GM18909 (cell line): ENCODE measurements at regions not wholly inside any gene's neighbourhood (a gene's known extent, or its start where the extent isn't known, plus 50 kb on each side); places are given as distances from the start of the nearest gene placed in this dataset.

Source experiments
- ATAC-seq: cut with Tn5 transposase; IDR thresholded peaks from one replicate; pipeline ENCODE4 v1.9.1; 2021; ENCODE audit warnings: mild to moderate bottlenecking; ENCODE audit not compliant: unreplicated experiment, poor library complexity

DNA sequence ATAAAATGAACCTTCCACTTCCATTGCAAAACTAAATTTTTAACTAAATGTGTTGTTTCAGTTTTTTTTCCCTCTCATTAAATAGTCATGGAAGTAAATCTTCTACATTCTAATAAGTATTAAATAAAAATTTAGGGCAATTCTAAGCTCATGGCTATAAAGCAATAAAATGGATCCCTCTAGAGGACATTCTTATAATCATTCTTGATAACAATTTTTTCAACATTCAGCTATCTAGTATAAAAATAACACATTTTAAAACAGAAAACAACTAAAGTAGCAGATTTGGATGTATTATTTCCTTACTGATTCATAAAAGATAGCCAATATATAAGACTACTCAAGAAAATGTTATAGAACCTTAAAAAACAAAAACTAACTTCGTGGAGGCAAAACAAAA, 393.1 kb downstream of the PLOD2 start:
- ATAC-seq = no peak

DNA sequence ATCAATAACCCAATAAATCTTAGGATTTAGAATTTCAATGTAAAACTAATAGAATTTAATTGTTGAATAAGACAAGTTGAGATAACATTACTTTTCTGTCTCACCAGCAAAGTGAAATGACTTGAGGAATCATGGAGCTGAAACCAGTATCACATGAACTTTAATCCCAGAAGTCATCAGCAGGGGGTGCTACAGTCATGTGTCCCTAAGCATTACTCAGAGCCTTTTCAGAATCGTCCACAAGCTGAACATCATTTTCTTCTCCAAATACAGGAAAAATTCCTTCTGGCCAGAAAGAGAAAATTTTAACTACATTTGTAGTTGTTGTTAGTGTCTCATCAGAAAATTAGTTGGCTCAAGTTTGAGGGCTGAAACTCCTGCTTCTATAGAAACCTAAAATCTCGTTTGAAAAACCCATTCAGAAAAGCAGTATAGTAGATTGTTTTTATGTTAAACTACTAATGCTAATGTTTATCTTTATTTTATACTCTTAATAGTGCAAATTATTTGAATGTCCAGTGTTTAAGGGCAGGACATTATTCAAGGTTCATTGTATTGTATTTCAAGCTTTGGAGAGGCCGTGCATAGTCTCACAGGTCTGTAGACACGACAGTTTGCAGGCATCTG, 384.1 kb downstream of the PLOD2 start:
- peak; percentile 73 for ATAC-seq

- ATAC-seq = no peak
Observed at GRCh38 chr3:145780301-145780700, 380.7 kb downstream of the PLOD2 start.

- no peak for ATAC-seq
Observed at GRCh38 chr3:145785668-145786067, 375.3 kb downstream of the PLOD2 start.

GRCh38 chr3:145798007-145798406, 363.0 kb downstream of the PLOD2 start:
- ATAC-seq = no peak

DNA sequence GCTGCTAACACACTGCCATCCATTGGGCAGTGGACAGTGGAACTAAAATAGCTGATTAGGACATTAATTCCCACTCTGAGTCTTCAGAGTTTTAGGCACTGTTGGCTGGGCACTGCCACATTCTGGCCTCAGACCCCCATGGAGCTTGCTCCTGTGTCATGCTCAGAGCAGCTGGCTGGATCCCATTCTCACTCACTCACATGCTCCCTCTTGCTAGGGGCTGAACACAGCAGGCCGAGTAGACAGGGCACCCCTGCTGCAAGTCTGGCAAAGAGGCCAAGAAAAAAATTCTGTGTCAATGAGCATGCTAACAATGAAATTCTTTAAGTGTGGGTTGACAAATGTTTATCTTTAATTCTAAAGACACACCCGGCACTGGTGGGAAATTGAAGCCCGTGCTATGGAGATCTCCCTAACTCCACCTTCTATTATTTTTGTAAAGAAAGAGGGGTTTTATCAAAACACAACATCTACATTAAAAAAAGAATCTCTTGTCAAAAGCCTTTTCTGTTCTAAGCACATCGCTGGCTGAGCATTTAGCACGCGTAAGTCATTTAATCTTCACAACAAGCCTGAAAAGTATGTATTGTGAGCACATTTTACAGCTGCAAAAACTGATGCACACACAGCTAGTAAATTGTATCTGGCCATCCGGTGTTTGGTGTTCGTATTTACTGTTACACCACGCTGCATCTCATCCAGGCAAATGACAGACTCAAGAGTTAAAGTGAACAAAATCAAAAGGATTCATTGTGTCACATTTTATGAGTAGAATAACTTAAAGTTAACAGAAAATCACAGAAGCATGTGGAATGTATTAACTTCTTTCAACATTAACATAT, 362.1 kb downstream of the PLOD2 start:
- ATAC-seq = no peak

GRCh38 chr3:145801696-145802095, 359.3 kb downstream of the PLOD2 start:
- ATAC-seq = no peak

GRCh38 chr3:145807990-145808389, 353.0 kb downstream of the PLOD2 start:
- ATAC-seq = no peak

DNA sequence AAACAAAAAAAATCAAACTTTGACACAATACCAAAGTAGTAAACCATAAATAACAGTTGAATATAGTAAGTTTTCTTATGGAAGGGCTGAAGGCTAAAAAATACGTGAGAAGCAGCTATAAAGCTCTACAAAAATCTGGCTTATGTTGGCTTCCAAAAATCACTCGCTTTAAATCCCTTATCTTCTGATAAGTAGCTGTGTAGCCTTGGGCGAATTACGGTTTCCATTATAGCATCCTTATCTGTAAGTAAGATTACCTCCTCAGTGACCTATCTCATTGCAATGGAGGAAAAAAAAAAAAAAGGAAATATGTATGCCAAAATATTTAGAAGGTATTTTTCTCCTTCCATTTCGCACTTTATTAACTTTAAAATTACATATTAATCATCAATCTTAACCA, 348.6 kb downstream of the PLOD2 start:
- no peak for ATAC-seq

DNA sequence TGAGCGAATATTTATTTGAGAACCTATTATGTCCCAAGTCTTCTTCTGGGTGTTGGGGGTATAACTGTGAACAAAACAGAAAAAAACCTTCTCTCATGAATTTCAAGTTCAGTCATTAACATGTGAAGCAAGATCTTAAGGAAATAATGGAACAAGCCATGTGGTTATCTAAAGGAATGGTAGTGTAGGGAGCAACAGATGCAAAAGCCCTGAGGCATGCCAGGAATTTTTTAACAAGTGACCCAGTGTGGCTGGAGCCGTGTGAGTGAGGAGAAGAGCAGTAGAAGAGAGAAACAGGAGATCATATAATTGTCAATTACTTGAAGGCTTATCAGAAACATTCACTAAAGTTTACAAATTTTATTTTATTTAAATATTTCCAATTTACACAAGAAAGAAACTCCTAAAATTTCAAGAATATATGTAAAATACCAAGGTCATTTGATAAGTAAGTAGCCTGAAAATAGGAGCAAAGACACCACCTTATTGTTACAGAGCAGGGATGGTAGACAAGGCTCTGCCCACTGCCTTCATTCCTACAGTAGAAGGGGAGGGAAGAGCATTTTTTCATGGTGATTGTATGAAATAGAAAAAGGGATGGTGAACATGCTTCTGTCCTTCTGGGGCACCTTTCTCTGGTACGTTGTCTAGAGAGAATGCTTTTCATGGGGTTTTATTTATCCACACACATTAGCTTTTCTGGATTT, 345.1 kb downstream of the PLOD2 start:
- ATAC-seq = no peak

- peak; percentile 63 for ATAC-seq
Observed at GRCh38 chr3:145817870-145818483, 343.0 kb downstream of the PLOD2 start.

GRCh38 chr3:145820170-145820569, 340.8 kb downstream of the PLOD2 start:
- no peak for ATAC-seq

- ATAC-seq = no peak
Observed at GRCh38 chr3:145842294-145842902, 318.6 kb downstream of the PLOD2 start.

- ATAC-seq = no peak
Observed at GRCh38 chr3:145843561-145843960, 317.4 kb downstream of the PLOD2 start.

DNA sequence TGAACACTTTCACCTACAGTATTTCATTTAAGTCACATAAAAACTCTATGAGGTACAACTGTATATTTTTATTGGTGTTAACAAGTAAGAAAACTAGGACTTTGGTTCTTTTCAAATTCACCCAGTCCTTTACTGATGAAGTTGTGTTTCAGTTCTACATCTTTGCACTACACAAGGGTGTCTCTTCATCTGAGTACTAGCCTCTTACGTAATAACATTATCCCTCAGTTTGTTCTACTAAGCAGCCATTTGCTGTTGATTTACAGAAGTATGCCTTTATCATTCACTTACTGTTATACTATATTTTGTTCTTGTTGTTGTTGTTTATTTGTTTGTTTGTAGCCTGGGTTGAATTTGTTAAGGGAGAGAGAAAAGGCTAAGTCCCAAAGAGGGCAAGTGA, 311.9 kb downstream of the PLOD2 start:
- ATAC-seq = no peak

DNA sequence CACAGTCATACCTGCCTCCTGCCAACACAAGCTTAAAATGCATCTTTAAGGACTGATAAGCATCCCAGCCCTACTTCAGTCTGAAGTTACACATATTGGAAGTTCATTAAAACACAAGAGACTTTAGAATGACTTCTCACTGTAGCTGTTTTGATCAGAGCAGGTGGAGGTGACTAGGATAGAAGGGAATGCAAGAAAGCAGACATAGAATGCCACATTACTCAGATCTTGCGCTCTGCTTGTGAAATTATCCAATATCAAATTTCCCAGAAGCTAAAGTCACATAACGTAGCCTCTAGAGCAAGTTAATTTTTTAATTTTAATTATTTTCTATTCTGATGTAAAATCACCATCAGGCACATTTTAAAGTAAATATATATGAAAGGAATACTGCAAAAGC, 306.5 kb downstream of the PLOD2 start:
- no peak for ATAC-seq

- peak; percentile 53 for ATAC-seq
Observed at GRCh38 chr3:145857956-145858355, 303.0 kb downstream of the PLOD2 start.

DNA sequence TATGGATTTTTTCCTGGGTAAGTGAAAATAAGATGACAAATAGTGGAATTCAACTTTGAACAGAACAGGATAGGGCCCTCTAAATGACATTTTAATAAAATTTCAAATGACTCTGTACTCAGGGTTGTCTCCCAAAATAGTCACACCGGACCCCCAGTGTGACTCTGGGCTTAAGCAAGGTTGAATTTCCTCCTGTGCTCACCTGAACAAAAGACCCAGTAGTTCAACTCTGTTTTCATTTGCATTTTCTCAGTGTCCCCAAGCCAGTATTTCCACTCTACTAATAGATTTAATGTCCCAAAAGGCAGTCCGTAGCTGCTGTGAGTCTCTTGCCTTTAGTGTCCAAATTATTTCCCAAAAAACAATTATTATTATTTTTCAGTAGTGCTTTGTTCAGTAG, 296.6 kb downstream of the PLOD2 start:
- no peak for ATAC-seq

- ATAC-seq = no peak
Observed at GRCh38 chr3:145865399-145866018, 295.5 kb downstream of the PLOD2 start.

DNA sequence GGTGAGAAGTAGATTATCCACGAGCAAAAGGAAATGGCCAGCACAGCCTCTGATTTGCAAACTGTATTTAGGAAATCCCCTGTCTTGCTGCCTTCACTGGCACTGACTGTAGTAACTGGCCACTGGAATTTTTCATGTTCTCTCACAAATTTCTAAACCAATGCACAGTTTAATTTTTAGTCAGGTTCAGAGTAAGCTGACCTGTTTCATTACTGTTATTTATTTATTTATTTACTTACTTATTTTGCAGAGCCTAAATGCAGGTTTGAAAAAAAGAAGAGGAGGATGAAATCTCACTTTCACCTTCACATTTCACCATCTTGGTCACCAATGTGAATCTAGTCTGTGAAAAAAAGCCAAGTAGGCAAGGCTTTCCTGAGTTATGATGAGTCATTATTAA, 291.0 kb downstream of the PLOD2 start:
- peak; percentile 79 for ATAC-seq
